B cell (primary cell): ENCODE measurements at regions not wholly inside any gene's neighbourhood (a gene's known extent, or its start where the extent isn't known, plus 50 kb on each side); places are given as distances from the start of the nearest gene placed in this dataset.

Experiments used
- ATAC-seq: fragments of 200-7000 bp; cut with Tn5 transposase; one replicate; pipeline ENCODE4 v1.10.0; 2021; ENCODE audit warnings: low read depth, mild to moderate bottlenecking, moderate number of reproducible peaks, moderate library complexity
- CTCF ChIA-PET: fragments of 350-600 bp; sonication (Branson Sonifier 250); formaldehyde crosslinking; loops from one replicate; lab custom pipeline; 2021; ENCODE audit warnings: antibody characterized with exemption, inconsistent platforms; lab: Charles Lee
- POLR2A ChIA-PET: fragments of 350-600 bp; sonication (Branson Sonifier 250); formaldehyde crosslinking; loops from one replicate; lab custom pipeline; 2021; ENCODE audit warnings: antibody characterized with exemption; lab: Charles Lee
- DNase-seq: peaks from one replicate; pipeline ENCODE4 v3.0.0; 2013
- H2AFZ ChIP-seq: 2 replicates; pipeline ENCODE4 v1.6.1; 2012; ENCODE audit warnings: mild to moderate bottlenecking, low read depth, low read length; ENCODE audit not compliant: insufficient read depth, poor library complexity, severe bottlenecking
- H3K27ac ChIP-seq, 2 donors: 1 replicate in 1 of 2; 2 replicates in 1 of 2; pipeline ENCODE4 v1.5.1; 2012 to 2013; ENCODE audit warnings: low read length in 2 of 2, mild to moderate bottlenecking in 2 of 2, moderate library complexity in 1 of 2
- H3K27me3 ChIP-seq, 4 experiments: fragments of 200-600 bp in 1 of 4; sonication (generic) in 1 of 4; replicated peaks in 1 of 4; 1 replicate in 2 of 4; 2 replicates in 2 of 4; pipeline versions ENCODE4 v1.6.1 to v1.7.0; 2013 to 2016; ENCODE audit warnings: low read length in 3 of 4, mild to moderate bottlenecking in 2 of 4, mixed read lengths in 1 of 4, moderate library complexity in 1 of 4; ENCODE audit not compliant: insufficient read depth in 4 of 4, control insufficient read depth in 3 of 4; ENCODE audit errors: control extremely low read depth in 1 of 4
- H3K36me3 ChIP-seq, 2 experiments: replicated peaks in 1 of 2; 1 replicate in 1 of 2; 2 replicates in 1 of 2; pipeline versions ENCODE4 v1.6.1 to v1.7.1; 2013; ENCODE audit warnings: low read length in 1 of 2; ENCODE audit not compliant: insufficient read depth in 2 of 2, control insufficient read depth in 1 of 2; ENCODE audit errors: control extremely low read depth in 1 of 2, extremely low read depth in 1 of 2
- H3K4me1 ChIP-seq, 2 donors: fragments of 200-600 bp in 1 of 2; sonication (generic) in 1 of 2; 1 replicate in 1 of 2; 2 replicates in 1 of 2; pipeline versions ENCODE4 v1.5.1 to v1.6.1; 2013 to 2017; ENCODE audit warnings: low read length in 2 of 2; ENCODE audit not compliant: control insufficient read depth in 2 of 2, insufficient read depth in 2 of 2
- H3K4me2 ChIP-seq: replicated peaks from 2 replicates; pipeline ENCODE3; 2012; ENCODE audit warnings: mild to moderate bottlenecking, low read depth, low read length; ENCODE audit not compliant: poor library complexity, severe bottlenecking
- H3K4me3 ChIP-seq, 5 experiments: fragments of 200-600 bp in 1 of 5; sonication (generic) in 1 of 5; 1 replicate in 3 of 5; 2 replicates in 2 of 5; pipeline versions ENCODE4 v1.5.1 to v1.7.0; 2011 to 2016; ENCODE audit warnings: low read length in 4 of 5, mild to moderate bottlenecking in 4 of 5, low read depth in 2 of 5, control low read depth in 1 of 5, moderate library complexity in 1 of 5; ENCODE audit not compliant: insufficient read depth in 1 of 5; ENCODE audit errors: control extremely low read depth in 1 of 5, extremely low read depth in 1 of 5
- H3K79me2 ChIP-seq: fragments of 200-600 bp; sonication (generic); one replicate; pipeline ENCODE4 v1.6.0; 2016; ENCODE audit warnings: low read length; ENCODE audit not compliant: control insufficient read depth, insufficient read depth
- H3K9ac ChIP-seq: fragments of 200-600 bp; sonication (generic); 2 replicates; pipeline ENCODE4 v1.6.1; 2017; ENCODE audit warnings: mild to moderate bottlenecking, low read length, moderate library complexity
- H3K9me3 ChIP-seq, 3 donors: one replicate each; pipeline versions ENCODE4 v1.6.1 to v1.7.1; 2013; ENCODE audit warnings: low read length in 2 of 3; ENCODE audit not compliant: control insufficient read depth in 2 of 3, insufficient read depth in 1 of 3; ENCODE audit errors: control extremely low read depth in 1 of 3
- H4K20me1 ChIP-seq: 2 replicates; pipeline ENCODE4 v1.6.0; 2012; ENCODE audit warnings: mild to moderate bottlenecking, low read length; ENCODE audit not compliant: insufficient read depth, control insufficient read depth, poor library complexity, severe bottlenecking
- H3K27ac Mint-ChIP-seq: one replicate; pipeline ENCODE4 v1.8.0; 2021; ENCODE audit warnings: mixed read lengths
- H3K27me3 Mint-ChIP-seq: one replicate; pipeline ENCODE4 v1.8.0; 2021; ENCODE audit warnings: mixed read lengths
- H3K4me1 Mint-ChIP-seq: one replicate; pipeline ENCODE4 v1.8.0; 2021; ENCODE audit warnings: mixed read lengths
- H3K4me3 Mint-ChIP-seq: one replicate; pipeline ENCODE4 v1.8.0; 2021; ENCODE audit warnings: mixed read lengths
- H3K9me3 Mint-ChIP-seq: one replicate; pipeline ENCODE4 v1.8.0; 2022; ENCODE audit warnings: mixed read lengths; ENCODE audit not compliant: insufficient read depth
- EZH2 ChIP-seq: IDR thresholded peaks from 2 replicates; pipeline ENCODE4 v1.6.1; 2012; ENCODE audit warnings: borderline replicate concordance, low read depth, mild to moderate bottlenecking, moderate library complexity, low read length; ENCODE audit not compliant: insufficient read depth, poor library complexity, severe bottlenecking
- WGBS: methylation state at CpG from one replicate; pipeline ENCODE4 v1.1.5; 2013; ENCODE audit warnings: missing lambda C conversion rate; ENCODE audit not compliant: insufficient coverage; 5-methylcytosine and 5-hydroxymethylcytosine counted together
- intact Hi-C: fragments of 100-400 bp; cut with micrococcal nuclease; formaldehyde crosslinking; loops from one replicate; pipeline ENCODE4 v1.10.0; 2022
- TF ChIP-seq, protein P1 (sequence below): fragments of 200-600 bp; IDR thresholded peaks from one replicate; pipeline ENCODE4 v1.8.0; 2022; ENCODE audit warnings: antibody characterized with exemption, mild to moderate bottlenecking

DNA sequence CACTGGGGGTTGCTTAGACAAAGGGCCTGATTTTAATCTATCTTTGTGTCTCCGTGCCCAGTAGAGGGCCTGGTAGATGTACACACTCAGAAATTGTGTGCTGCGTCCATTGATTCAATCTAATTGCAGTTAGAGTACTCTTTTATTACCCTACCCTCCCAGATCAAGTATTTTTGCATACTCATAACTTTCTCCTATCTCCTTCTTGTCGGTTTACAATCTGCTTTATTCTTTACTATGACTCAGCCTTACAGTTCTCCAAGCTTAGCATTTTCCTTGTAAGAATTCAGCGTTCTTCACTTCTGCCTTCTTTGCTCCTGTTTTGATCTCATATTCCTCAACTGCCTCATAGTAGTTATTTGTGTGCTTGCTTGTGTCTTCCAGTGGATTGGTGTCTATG lies 124.5 kb upstream of the ARRDC4 start:
- no peak for TF ChIP-seq EZH2
- TF ChIP-seq, protein P1, sequence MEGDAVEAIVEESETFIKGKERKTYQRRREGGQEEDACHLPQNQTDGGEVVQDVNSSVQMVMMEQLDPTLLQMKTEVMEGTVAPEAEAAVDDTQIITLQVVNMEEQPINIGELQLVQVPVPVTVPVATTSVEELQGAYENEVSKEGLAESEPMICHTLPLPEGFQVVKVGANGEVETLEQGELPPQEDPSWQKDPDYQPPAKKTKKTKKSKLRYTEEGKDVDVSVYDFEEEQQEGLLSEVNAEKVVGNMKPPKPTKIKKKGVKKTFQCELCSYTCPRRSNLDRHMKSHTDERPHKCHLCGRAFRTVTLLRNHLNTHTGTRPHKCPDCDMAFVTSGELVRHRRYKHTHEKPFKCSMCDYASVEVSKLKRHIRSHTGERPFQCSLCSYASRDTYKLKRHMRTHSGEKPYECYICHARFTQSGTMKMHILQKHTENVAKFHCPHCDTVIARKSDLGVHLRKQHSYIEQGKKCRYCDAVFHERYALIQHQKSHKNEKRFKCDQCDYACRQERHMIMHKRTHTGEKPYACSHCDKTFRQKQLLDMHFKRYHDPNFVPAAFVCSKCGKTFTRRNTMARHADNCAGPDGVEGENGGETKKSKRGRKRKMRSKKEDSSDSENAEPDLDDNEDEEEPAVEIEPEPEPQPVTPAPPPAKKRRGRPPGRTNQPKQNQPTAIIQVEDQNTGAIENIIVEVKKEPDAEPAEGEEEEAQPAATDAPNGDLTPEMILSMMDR: no peak
- DNase-seq (no peak), ATAC-seq (no peak)
- Histone ChIP-seq H3K4me1 (no peaks in the 10 kb centered on the region), H3K4me3 (no peak overlapping the region), H3K27ac (no peak overlapping the region), H2AFZ (no peak overlapping the region), H3K9me3 (no peaks in the 10 kb centered on the region), H3K36me3 (no peaks in the 10 kb centered on the region), H4K20me1 (no peaks in the 10 kb centered on the region), H3K4me2 (no peak overlapping the region), H3K79me2 (no peaks in the 10 kb centered on the region), H3K27me3 (no peaks in the 10 kb centered on the region), H3K9ac (no peak overlapping the region)
- Mint-ChIP-seq H3K4me3 (no peak overlapping the region), H3K9me3 (peaks cover 4% of the 10 kb centered on the region), H3K27me3 (no peaks in the 10 kb centered on the region), H3K4me1 (no peaks in the 10 kb centered on the region), H3K27ac (no peak overlapping the region)
- intact Hi-C loops: no loop called here
- no CpG with 5 or more reads among the region's 4 CpGs for WGBS
- ChIA-PET CTCF (no interaction called here), POLR2A (no interaction called here)

- ChIA-PET CTCF (no interaction called here), POLR2A (no interaction called here)
Measured at GRCh38 chr15:97837896-97838295, 122.6 kb upstream of the ARRDC4 start.

More at GRCh38 chr15:97837896-97838295, 122.6 kb upstream of the ARRDC4 start:
- DNase-seq (no peak), ATAC-seq (no peak)
- intact Hi-C loops: no loop called here
- WGBS: 76% methylated on average over 4 of the region's 5 CpGs
- no peak for TF ChIP-seq EZH2
- TF ChIP-seq, protein P1: no peak
- Mint-ChIP-seq H3K4me3 (no peak overlapping the region), H3K4me1 (no peaks in the 10 kb centered on the region), H3K27ac (no peak overlapping the region), H3K27me3 (no peaks in the 10 kb centered on the region), H3K9me3 (no peaks in the 10 kb centered on the region)
- Histone ChIP-seq H2AFZ (no peak overlapping the region), H3K27ac (no peak overlapping the region), H3K9ac (no peak overlapping the region), H3K36me3 (no peaks in the 10 kb centered on the region), H3K4me3 (no peak overlapping the region), H3K4me2 (no peak overlapping the region), H3K79me2 (no peaks in the 10 kb centered on the region), H3K4me1 (no peaks in the 10 kb centered on the region), H4K20me1 (no peaks in the 10 kb centered on the region), H3K9me3 (no peaks in the 10 kb centered on the region), H3K27me3 (no peaks in the 10 kb centered on the region)
